ENCODE measurements at regions not wholly inside any gene's neighbourhood (a gene's known extent, or its start where the extent isn't known, plus 50 kb on each side); places are given as distances from the start of the nearest gene placed in this dataset.

DNA sequence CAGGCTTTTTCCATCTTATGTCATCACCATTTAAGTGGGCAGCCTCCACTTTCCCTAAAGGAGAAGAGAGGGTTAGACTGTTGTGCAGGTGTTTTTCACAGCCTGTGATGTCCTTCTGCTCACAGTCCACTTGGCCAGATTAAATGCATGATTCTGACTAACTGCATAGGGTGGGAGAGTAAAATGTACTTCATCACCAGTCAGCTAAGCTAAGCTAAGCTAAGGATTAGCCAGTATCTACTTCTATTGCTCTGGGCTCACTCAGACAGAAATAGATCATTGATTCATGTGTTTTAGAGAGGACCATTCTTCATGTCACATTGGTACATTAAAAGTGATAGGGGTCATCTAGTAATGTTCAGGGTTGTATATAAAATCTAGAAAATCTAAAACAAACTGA is 1013.1 kb downstream of the NTRK3 start:
- Histone ChIP-seq H3K4me1 (replicated peaks in 1 of 4; ENCODE audit: control insufficient read depth in 3 of 4, insufficient read depth in 4 of 4, low read length in 3 of 4) (peaks cover 0 to 5% (median 0%) of the 10 kb centered on the region in 4 experiments; a peak in 1 of 7 replicates), H3K27ac (ENCODE audit: low read depth, low read length) (no peak overlapping the region), H2BK12ac (ENCODE audit: low read depth, low read length) (no peak overlapping the region), H4K5ac (ENCODE audit: insufficient read length, low read depth, low read length) (no peak overlapping the region), H3K14ac (ENCODE audit: insufficient read length) (no peak overlapping the region), H3K23me2 (ENCODE audit: low read depth, low read length) (no peaks in the 10 kb centered on the region), H4K91ac (replicated peaks; ENCODE audit: insufficient read length, low read length) (no peak overlapping the region), H3K79me1 (ENCODE audit: low read depth, low read length) (no peaks in the 10 kb centered on the region), H3K27me3 (replicated peaks in 1 of 4; ENCODE audit: control insufficient read depth in 3 of 4, extremely low read depth in 1 of 4, insufficient read depth in 3 of 4, low read length in 3 of 4) (peaks cover 0 to 1% (median 0%) of the 10 kb centered on the region in 4 experiments; a peak in 2 of 7 replicates), H2AK5ac (ENCODE audit: low read depth, low read length) (no peak overlapping the region), H2AFZ (ENCODE audit: low read length) (no peak overlapping the region), H3K9me3 (ENCODE audit: insufficient read depth in 2 of 2, low read depth in 1 of 2, low read length in 1 of 2) (no peaks in the 10 kb centered on the region), H4K20me1 (replicated peaks in 1 of 2; ENCODE audit: control insufficient read depth in 1 of 2, insufficient read depth in 2 of 2, low read length in 2 of 2) (no peaks in the 10 kb centered on the region), H2BK5ac (ENCODE audit: low read depth, low read length) (no peak overlapping the region), H2BK15ac (ENCODE audit: low read length) (no peak overlapping the region), H3K36me3 (ENCODE audit: control insufficient read depth in 2 of 4, insufficient read depth in 4 of 4, low read length in 3 of 4) (no peaks in the 10 kb centered on the region), H3K18ac (ENCODE audit: extremely low read depth, low read length) (no peak overlapping the region), H2BK20ac (ENCODE audit: low read length) (no peak overlapping the region), H3K4me3 (ENCODE audit: extremely low read depth in 1 of 4, insufficient read depth in 2 of 4, low read depth in 3 of 4, low read length in 4 of 4) (no peak overlapping the region), H3K9ac (replicated peaks in 1 of 4; ENCODE audit: extremely low read depth in 1 of 4, low read depth in 3 of 4, low read length in 3 of 4) (no peak overlapping the region), H3K4me2 (ENCODE audit: insufficient read depth in 1 of 2, low read depth in 2 of 2, low read length in 2 of 2) (no peak overlapping the region), H2BK120ac (replicated peaks; ENCODE audit: low read depth, low read length) (no peak overlapping the region), H4K8ac (ENCODE audit: extremely low read depth, insufficient read depth, low read length) (no peak overlapping the region), H3K79me2 (ENCODE audit: control insufficient read depth in 1 of 2, insufficient read depth in 2 of 2, low read length in 2 of 2) (no peaks in the 10 kb centered on the region), H3K23ac (ENCODE audit: insufficient read length) (no peak overlapping the region), H3K4ac (replicated peaks; ENCODE audit: insufficient read length, low read depth, low read length) (no peak overlapping the region), H3K56ac (replicated peaks; ENCODE audit: insufficient read length, low read depth, low read length) (no peak overlapping the region)
- ChIA-PET CTCF (ENCODE audit: partially characterized antibody) (interaction anchor here (1.2 kb wide), 1 partner anchor 26 kb away, joined by 3 read pairs; no protein-coding TSS in a partner anchor), POLR2A (ENCODE audit: partially characterized antibody) (no interaction called here)
- no peak for FAIRE-seq
- DNase-seq (ENCODE audit: low read depth in 1 of 2, low spot score in 2 of 2): no peak
- TF ChIP-seq, protein P1, sequence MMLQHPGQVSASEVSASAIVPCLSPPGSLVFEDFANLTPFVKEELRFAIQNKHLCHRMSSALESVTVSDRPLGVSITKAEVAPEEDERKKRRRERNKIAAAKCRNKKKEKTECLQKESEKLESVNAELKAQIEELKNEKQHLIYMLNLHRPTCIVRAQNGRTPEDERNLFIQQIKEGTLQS (IDR thresholded peaks at IDR 0.05; ENCODE audit: insufficient read depth, low read depth, low read length): no peak
- no peak for TF ChIP-seq SRF (IDR thresholded peaks at IDR 0.05; ENCODE audit: low read depth, low read length)
